Hepatocyte (in vitro differentiated cells): ENCODE measurements at regions not wholly inside any gene's neighbourhood (a gene's known extent, or its start where the extent isn't known, plus 50 kb on each side); places are given as distances from the start of the nearest gene placed in this dataset.

Experiments used
- DNase-seq: peaks from one replicate; pipeline ENCODE4 v3.0.0-alpha.2; 2016; ENCODE audit warnings: low spot score
- H2AFZ ChIP-seq: fragments of 200-600 bp; sonication (generic); 2 replicates; pipeline ENCODE4 v1.6.0; 2016; ENCODE audit warnings: antibody characterized with exemption, mild to moderate bottlenecking
- H3K27ac ChIP-seq: fragments of 200-600 bp; sonication (generic); 2 replicates; pipeline ENCODE4 v1.5.1; 2016; ENCODE audit warnings: mild to moderate bottlenecking
- H3K27me3 ChIP-seq: fragments of 200-600 bp; sonication (generic); 2 replicates; pipeline ENCODE4 v1.6.1; 2016
- H3K36me3 ChIP-seq: fragments of 200-600 bp; sonication (generic); replicated peaks from 2 replicates; pipeline ENCODE4 v1.5.1; 2016; ENCODE audit warnings: low read depth; ENCODE audit not compliant: insufficient read depth
- H3K4me1 ChIP-seq: fragments of 200-600 bp; sonication (generic); 2 replicates; pipeline ENCODE4 v1.5.1; 2016; ENCODE audit warnings: mild to moderate bottlenecking, moderate library complexity; ENCODE audit not compliant: insufficient read depth
- H3K4me2 ChIP-seq: fragments of 200-600 bp; sonication (generic); 2 replicates; pipeline ENCODE4 v1.6.0; 2016
- H3K4me3 ChIP-seq: fragments of 200-600 bp; sonication (generic); 2 replicates; pipeline ENCODE4 v1.5.1; 2016; ENCODE audit warnings: mild to moderate bottlenecking
- H3K79me2 ChIP-seq: fragments of 200-600 bp; sonication (generic); 2 replicates; pipeline ENCODE4 v1.6.0; 2017; ENCODE audit warnings: mild to moderate bottlenecking
- H3K9me2 ChIP-seq: fragments of 200-600 bp; sonication (generic); replicated peaks from 2 replicates; pipeline ENCODE4 v1.6.0; 2017; ENCODE audit warnings: mild to moderate bottlenecking; ENCODE audit not compliant: insufficient read depth
- H3K9me3 ChIP-seq: fragments of 200-600 bp; sonication (generic); 2 replicates; pipeline ENCODE4 v1.5.1; 2016; ENCODE audit warnings: low read depth, mild to moderate bottlenecking
- H4K20me1 ChIP-seq: fragments of 200-600 bp; sonication (generic); 2 replicates; pipeline ENCODE4 v1.6.0; 2016; ENCODE audit warnings: mild to moderate bottlenecking; ENCODE audit not compliant: insufficient read depth, poor library complexity, severe bottlenecking
- CTCF ChIP-seq: fragments of 200-600 bp; sonication (generic); IDR thresholded peaks from 2 replicates; pipeline ENCODE4 v1.5.1; 2016; ENCODE audit warnings: antibody characterized with exemption, mild to moderate bottlenecking; ENCODE audit not compliant: poor library complexity
- EZH2 ChIP-seq: fragments of 200-600 bp; sonication (generic); IDR thresholded peaks from 2 replicates; pipeline ENCODE4 v1.6.1; 2016; ENCODE audit warnings: antibody characterized with exemption, mild to moderate bottlenecking, borderline replicate concordance
- EZH2phosphoT487 ChIP-seq: fragments of 200-600 bp; sonication (generic); IDR thresholded peaks from one replicate; pipeline ENCODE4 v1.6.1; 2018; ENCODE audit warnings: antibody characterized with exemption, mild to moderate bottlenecking, low read depth, moderate library complexity; ENCODE audit not compliant: unreplicated experiment, severe bottlenecking
- WGBS: methylation state at CpG from one replicate; pipeline ENCODE4 v1.1.6; 2016; ENCODE audit warnings: low lambda C conversion rate; ENCODE audit errors: missing lambda C conversion rate; 5-methylcytosine and 5-hydroxymethylcytosine counted together

- H3K27ac ChIP-seq: no peak overlapping the region
- no peaks in the 10 kb centered on the region for H3K4me1 ChIP-seq
- no peaks in the 10 kb centered on the region for H3K9me3 ChIP-seq
- WGBS: 64% methylated on average over 4 of the region's 4 CpGs
- no peaks in the 10 kb centered on the region for H3K36me3 ChIP-seq
- no peak overlapping the region for H3K4me3 ChIP-seq
- no peak for TF ChIP-seq EZH2phosphoT487
- no peak for TF ChIP-seq CTCF
- H2AFZ ChIP-seq: no peak overlapping the region
- no peaks in the 10 kb centered on the region for H3K79me2 ChIP-seq
- no peaks in the 10 kb centered on the region for H4K20me1 ChIP-seq
- H3K4me2 ChIP-seq: no peak overlapping the region
- no peaks in the 10 kb centered on the region for H3K9me2 ChIP-seq
- no peak for DNase-seq
- H3K27me3 ChIP-seq: no peaks in the 10 kb centered on the region
Observed at GRCh38 chrX:69066966-69067525, 98.2 kb downstream of the PJA1 start.

- Histone ChIP-seq H3K79me2 (no peaks in the 10 kb centered on the region), H3K27ac (no peak overlapping the region), H3K4me2 (no peak overlapping the region), H4K20me1 (no peaks in the 10 kb centered on the region), H3K4me3 (no peak overlapping the region), H3K9me3 (no peaks in the 10 kb centered on the region), H3K4me1 (no peaks in the 10 kb centered on the region), H2AFZ (no peak overlapping the region), H3K36me3 (no peaks in the 10 kb centered on the region), H3K9me2 (no peaks in the 10 kb centered on the region), H3K27me3 (no peaks in the 10 kb centered on the region)
- DNase-seq: no peak
- TF ChIP-seq EZH2 (no peak), EZH2phosphoT487 (no peak), CTCF (no peak)
- 77% methylated on average over 7 of the region's 7 CpGs for WGBS
Observed at GRCh38 chrX:69066021-69066757, 99.1 kb downstream of the PJA1 start.

- Histone ChIP-seq H3K9me3 (no peaks in the 10 kb centered on the region), H3K4me3 (no peak overlapping the region), H4K20me1 (no peaks in the 10 kb centered on the region), H3K27ac (no peak overlapping the region), H3K4me2 (no peak overlapping the region), H2AFZ (no peak overlapping the region), H3K4me1 (no peaks in the 10 kb centered on the region), H3K36me3 (no peaks in the 10 kb centered on the region), H3K27me3 (no peaks in the 10 kb centered on the region), H3K9me2 (no peaks in the 10 kb centered on the region), H3K79me2 (no peaks in the 10 kb centered on the region)
- WGBS: 53% methylated on average over 1 of the region's 1 CpG
- DNase-seq: no peak
- TF ChIP-seq EZH2 (no peak), CTCF (no peak), EZH2phosphoT487 (no peak)
Observed at GRCh38 chrX:69065451-69065850, 99.8 kb downstream of the PJA1 start.
